ENCODE measurements at regions not wholly inside any gene's neighbourhood (a gene's known extent, or its start where the extent isn't known, plus 50 kb on each side); places are given as distances from the start of the nearest gene placed in this dataset.
"Not testable (repeated sequence)": the region's sequence is repeated elsewhere in the genome, so short reads cannot be mapped to it uniquely, and the experiment has no call there.

DNA sequence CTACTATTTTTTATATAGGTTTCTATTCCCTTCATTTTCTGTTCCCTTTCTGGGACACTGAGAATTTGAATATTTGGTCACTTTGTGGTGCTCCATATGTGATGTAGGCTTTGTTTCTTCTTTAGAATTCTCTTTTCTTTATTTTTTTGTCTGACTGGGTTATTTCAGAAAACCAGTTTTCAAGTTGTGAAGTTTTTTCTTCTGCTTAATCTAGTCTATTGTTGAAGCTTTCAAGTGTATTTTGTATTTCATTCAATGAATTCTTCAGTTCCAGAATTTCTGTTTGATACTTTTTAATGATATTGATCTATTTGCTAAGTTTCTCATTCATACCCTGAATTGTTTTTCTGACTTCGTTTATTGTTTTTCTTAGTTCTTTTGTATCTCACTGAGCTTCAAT, 96.2 kb upstream of the HAND2 start:
- WGBS (ENCODE audit: insufficient coverage) = no CpG with 5 or more reads among the region's 1 CpG
- Histone ChIP-seq H3K27me3 (ENCODE audit: control insufficient read depth, insufficient read depth, low read length) (no peaks in the 10 kb centered on the region), H3K9me3 (ENCODE audit: control insufficient read depth, insufficient read depth, low read length) (peaks cover 7% of the 10 kb centered on the region), H3K27ac (ENCODE audit: low read depth, low read length) (no peak overlapping the region), H3K36me3 (ENCODE audit: control insufficient read depth, insufficient read depth, low read length) (no peaks in the 10 kb centered on the region), H3K4me3 (ENCODE audit: low read depth, low read length) (no peak overlapping the region), H3K4me1 (ENCODE audit: control insufficient read depth, insufficient read depth, low read length) (no peaks in the 10 kb centered on the region)
- DNase-seq (ENCODE audit: low read depth in 4 of 6, low spot score in 6 of 6) = no peak

DNA sequence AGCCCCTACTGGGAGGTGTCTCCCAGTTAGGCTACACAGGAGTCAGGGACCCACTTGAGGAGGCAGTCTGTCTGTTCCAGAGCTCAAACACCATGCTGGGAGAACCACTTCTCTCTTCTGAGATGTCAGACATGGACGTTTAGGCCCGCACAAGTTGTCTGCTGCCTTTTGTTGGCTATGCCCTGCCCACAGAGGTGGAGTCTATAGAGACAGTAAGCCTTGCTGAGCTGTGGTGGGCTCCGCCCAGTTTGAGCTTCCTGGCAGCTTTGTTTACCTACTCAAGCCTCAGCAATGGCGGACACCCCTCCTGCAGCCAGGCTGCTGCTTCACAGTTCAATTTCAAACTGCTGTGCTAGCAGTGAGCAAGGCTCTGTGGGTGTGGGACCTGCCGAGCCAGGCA, 88.6 kb upstream of the HAND2 start:
- not testable (repeated sequence) for H3K27me3 ChIP-seq (ENCODE audit: control insufficient read depth, insufficient read depth, low read length); DNase-seq (ENCODE audit: low read depth in 4 of 6, low spot score in 6 of 6); H3K36me3 ChIP-seq (ENCODE audit: control insufficient read depth, insufficient read depth, low read length); H3K4me1 ChIP-seq (ENCODE audit: control insufficient read depth, insufficient read depth, low read length); H3K9me3 ChIP-seq (ENCODE audit: control insufficient read depth, insufficient read depth, low read length); H3K4me3 ChIP-seq (ENCODE audit: low read depth, low read length); H3K27ac ChIP-seq (ENCODE audit: low read depth, low read length)
- WGBS (ENCODE audit: insufficient coverage) = 81% methylated on average over 5 of the region's 5 CpGs

DNA sequence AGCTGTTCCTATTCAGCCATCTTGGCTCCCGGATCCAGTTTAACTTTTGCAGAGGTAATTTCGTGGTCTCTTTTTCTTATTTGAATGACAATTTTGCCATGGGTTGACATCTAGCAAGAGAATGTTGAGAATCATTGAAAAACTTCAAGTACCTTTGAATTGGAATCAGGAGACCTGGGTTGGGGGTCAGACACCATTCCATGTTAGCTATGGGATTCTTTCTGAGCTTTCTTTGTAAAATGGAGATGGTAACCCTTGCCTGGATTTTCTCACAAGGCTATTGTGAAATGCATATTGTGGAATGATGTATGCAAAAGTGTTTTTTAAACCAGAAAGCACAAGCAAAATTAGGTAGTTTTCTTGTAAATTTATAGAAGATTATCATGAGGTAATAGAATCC, 79.1 kb upstream of the HAND2 start:
- Histone ChIP-seq H3K36me3 (ENCODE audit: control insufficient read depth, insufficient read depth, low read length) (no peaks in the 10 kb centered on the region), H3K9me3 (ENCODE audit: control insufficient read depth, insufficient read depth, low read length) (no peaks in the 10 kb centered on the region), H3K27ac (ENCODE audit: low read depth, low read length) (no peak overlapping the region), H3K4me1 (ENCODE audit: control insufficient read depth, insufficient read depth, low read length) (no peaks in the 10 kb centered on the region), H3K27me3 (ENCODE audit: control insufficient read depth, insufficient read depth, low read length) (no peaks in the 10 kb centered on the region), H3K4me3 (ENCODE audit: low read depth, low read length) (no peak overlapping the region)
- WGBS (ENCODE audit: insufficient coverage) = 74% methylated on average over 2 of the region's 2 CpGs
- no peak for DNase-seq (ENCODE audit: low read depth in 4 of 6, low spot score in 6 of 6)

DNA sequence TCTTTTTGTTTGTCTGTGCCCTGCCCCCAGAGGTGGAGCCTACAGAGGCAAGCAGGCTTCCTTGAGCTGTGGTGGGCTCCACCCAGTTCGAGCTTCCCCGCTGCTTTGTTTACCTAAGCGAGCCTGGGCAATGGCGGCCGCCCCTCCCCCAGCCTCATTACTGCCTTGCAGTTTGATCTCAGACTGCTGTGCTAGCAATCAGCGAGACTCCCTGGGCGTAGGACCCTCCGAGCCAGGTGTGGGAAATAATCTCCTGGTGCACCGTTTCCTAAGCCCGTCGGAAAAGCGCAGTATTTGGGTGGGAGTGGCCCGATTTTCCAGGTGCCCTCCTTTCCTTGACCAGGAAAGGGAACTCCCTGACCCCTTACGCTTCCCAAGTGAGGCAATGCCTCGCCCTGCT, 78.6 kb upstream of the HAND2 start:
- not testable (repeated sequence) for H3K27ac ChIP-seq (ENCODE audit: low read depth, low read length); H3K36me3 ChIP-seq (ENCODE audit: control insufficient read depth, insufficient read depth, low read length); H3K4me3 ChIP-seq (ENCODE audit: low read depth, low read length); H3K4me1 ChIP-seq (ENCODE audit: control insufficient read depth, insufficient read depth, low read length); H3K9me3 ChIP-seq (ENCODE audit: control insufficient read depth, insufficient read depth, low read length); H3K27me3 ChIP-seq (ENCODE audit: control insufficient read depth, insufficient read depth, low read length); DNase-seq (ENCODE audit: low read depth in 4 of 6, low spot score in 6 of 6)
- 25% methylated on average over 12 of the region's 15 CpGs for WGBS (ENCODE audit: insufficient coverage)

DNA sequence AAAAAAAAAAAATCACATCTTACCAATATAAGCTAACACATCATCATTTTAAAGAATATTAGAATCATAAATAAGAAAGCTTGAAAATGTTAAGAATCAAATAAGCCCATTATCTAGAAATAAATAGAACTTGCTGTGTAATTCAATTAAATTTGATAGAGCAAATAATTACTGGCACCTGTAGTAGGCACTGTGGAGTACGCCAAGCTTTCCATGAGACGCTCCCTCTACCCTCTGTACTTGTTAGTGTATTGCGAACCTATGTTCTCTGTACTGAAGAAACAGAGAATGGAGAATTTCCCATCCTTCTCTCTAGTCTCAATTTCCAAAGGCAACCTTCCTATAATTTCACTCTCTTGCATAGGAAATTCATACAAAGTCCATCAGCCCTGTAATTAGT, 61.7 kb upstream of the HAND2 start:
- no peak overlapping the region for H3K4me3 ChIP-seq (ENCODE audit: low read depth, low read length)
- H3K27me3 ChIP-seq (ENCODE audit: control insufficient read depth, insufficient read depth, low read length) = no peaks in the 10 kb centered on the region
- no peaks in the 10 kb centered on the region for H3K36me3 ChIP-seq (ENCODE audit: control insufficient read depth, insufficient read depth, low read length)
- DNase-seq (ENCODE audit: low read depth in 4 of 6, low spot score in 6 of 6) = no peak
- no peaks in the 10 kb centered on the region for H3K9me3 ChIP-seq (ENCODE audit: control insufficient read depth, insufficient read depth, low read length)
- no peak overlapping the region for H3K27ac ChIP-seq (ENCODE audit: low read depth, low read length)
- H3K4me1 ChIP-seq (ENCODE audit: control insufficient read depth, insufficient read depth, low read length) = no peaks in the 10 kb centered on the region
- no CpG with 5 or more reads among the region's 3 CpGs for WGBS (ENCODE audit: insufficient coverage)

DNA sequence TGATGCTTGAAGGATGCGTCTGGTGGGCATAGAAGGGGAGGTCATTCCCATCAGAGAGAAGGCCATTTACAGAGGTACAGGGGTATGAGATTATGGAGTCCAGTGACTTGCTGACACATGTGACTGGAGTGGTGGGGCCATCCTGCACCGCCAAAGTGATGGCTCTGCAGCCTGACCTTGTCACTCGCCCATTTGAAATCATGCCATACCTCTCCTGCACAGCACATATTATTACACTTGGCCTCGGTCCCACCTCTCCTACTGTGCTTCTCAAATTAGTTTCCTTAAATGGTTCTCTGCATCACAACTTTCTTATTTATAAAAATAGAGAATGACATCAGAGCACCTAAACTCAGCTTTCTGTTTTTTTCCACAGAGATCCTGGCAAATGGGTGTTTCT, 60.7 kb upstream of the HAND2 start:
- Histone ChIP-seq H3K27me3 (ENCODE audit: control insufficient read depth, insufficient read depth, low read length) (no peaks in the 10 kb centered on the region), H3K4me3 (ENCODE audit: low read depth, low read length) (no peak overlapping the region), H3K9me3 (ENCODE audit: control insufficient read depth, insufficient read depth, low read length) (no peaks in the 10 kb centered on the region), H3K4me1 (ENCODE audit: control insufficient read depth, insufficient read depth, low read length) (no peaks in the 10 kb centered on the region), H3K27ac (ENCODE audit: low read depth, low read length) (no peak overlapping the region), H3K36me3 (ENCODE audit: control insufficient read depth, insufficient read depth, low read length) (no peaks in the 10 kb centered on the region)
- DNase-seq (ENCODE audit: low read depth in 4 of 6, low spot score in 6 of 6) = no peak
- 100% methylated on average over 4 of the region's 4 CpGs for WGBS (ENCODE audit: insufficient coverage)

DNA sequence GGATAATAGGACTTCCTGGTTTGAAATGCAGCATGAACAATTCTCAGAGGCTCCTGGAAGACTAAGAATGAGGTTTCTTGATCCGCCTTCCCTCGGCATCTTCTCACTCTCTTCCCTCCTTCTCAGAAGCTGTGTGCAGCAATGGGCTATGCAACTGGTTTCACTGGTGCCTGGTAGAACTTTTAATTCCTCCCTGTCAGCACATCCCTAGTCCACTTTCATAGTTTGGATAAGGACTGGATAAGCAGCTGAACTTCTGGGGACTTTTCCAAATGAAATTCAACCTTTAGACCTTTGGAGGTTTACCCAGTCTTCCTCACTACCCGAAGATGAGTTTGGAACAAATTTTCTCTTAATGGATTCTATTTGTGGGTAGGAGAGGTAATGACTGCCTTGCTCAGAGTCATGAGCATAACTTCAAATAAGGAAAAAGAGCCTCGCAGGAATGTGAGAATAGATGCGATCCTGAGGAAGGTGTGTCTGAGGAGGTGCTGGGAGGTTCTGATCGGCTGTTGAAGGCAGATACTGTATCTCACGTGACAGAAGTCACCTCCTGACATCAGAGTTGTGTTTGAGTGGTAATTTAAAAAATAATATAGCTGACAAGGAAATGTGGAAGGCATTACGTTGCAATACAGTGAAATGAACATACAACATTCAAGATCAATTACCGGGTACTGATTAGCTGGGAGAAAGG, 56.0 kb upstream of the HAND2 start:
- 93% methylated on average over 6 of the region's 9 CpGs for WGBS (ENCODE audit: insufficient coverage)

DNA sequence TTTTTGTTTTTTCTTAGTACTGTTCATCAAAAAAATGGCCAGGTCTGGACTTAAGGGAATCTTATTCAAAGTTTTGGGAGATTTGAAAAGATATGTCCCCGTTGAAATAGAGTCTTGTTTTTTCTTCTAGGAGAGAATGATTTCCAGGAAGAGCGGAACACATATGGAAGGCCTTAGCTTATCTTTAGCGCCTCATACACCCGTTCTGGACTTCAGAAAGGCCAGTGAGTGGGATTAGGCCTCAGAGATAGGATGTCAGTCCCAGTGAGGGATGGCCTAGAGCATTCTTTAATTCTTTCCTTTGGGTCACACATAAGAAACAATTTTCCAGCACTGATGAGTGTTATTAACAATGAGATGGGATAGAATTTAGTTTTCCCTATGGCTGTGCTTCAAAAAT, 54.5 kb upstream of the HAND2 start:
- no peak for DNase-seq (ENCODE audit: low read depth in 4 of 6, low spot score in 6 of 6)
- WGBS (ENCODE audit: insufficient coverage) = 100% methylated on average over 2 of the region's 4 CpGs
- no peaks in the 10 kb centered on the region for H3K27me3 ChIP-seq (ENCODE audit: control insufficient read depth, insufficient read depth, low read length)

More for the DNA sequence above, 56.0 kb upstream of the HAND2 start:
- no peaks in the 10 kb centered on the region for H3K4me1 ChIP-seq (ENCODE audit: control insufficient read depth, insufficient read depth, low read length)
- no peaks in the 10 kb centered on the region for H3K9me3 ChIP-seq (ENCODE audit: control insufficient read depth, insufficient read depth, low read length)
- DNase-seq (ENCODE audit: low read depth in 4 of 6, low spot score in 6 of 6) = no peak
- no peaks in the 10 kb centered on the region for H3K27me3 ChIP-seq (ENCODE audit: control insufficient read depth, insufficient read depth, low read length)
- H3K4me3 ChIP-seq (ENCODE audit: low read depth, low read length) = no peak overlapping the region
- H3K27ac ChIP-seq (ENCODE audit: low read depth, low read length) = no peak overlapping the region
- H3K36me3 ChIP-seq (ENCODE audit: control insufficient read depth, insufficient read depth, low read length) = no peaks in the 10 kb centered on the region

More for the DNA sequence above, 54.5 kb upstream of the HAND2 start:
- Histone ChIP-seq H3K36me3 (ENCODE audit: control insufficient read depth, insufficient read depth, low read length) (no peaks in the 10 kb centered on the region), H3K9me3 (ENCODE audit: control insufficient read depth, insufficient read depth, low read length) (no peaks in the 10 kb centered on the region), H3K27ac (ENCODE audit: low read depth, low read length) (no peak overlapping the region), H3K4me3 (ENCODE audit: low read depth, low read length) (no peak overlapping the region), H3K4me1 (ENCODE audit: control insufficient read depth, insufficient read depth, low read length) (no peaks in the 10 kb centered on the region)
